NCI-H2171 treated with DMSO at 0.1 percent for 48 hours (cell line): ENCODE measurements at regions not wholly inside any gene's neighbourhood (a gene's known extent, or its start where the extent isn't known, plus 50 kb on each side); places are given as distances from the start of the nearest gene placed in this dataset.
A peak's percentile ranks its signal among the peaks of the same experiment; 100 is the strongest.
"Not testable (repeated sequence)": the region's sequence is repeated elsewhere in the genome, so short reads cannot be mapped to it uniquely, and the experiment has no call there.

Experiments used
- DNase-seq: peaks from one replicate; lab custom pipeline; 2025; lab: John Stamatoyannopoulos, UW

- DNase-seq = not testable (repeated sequence)
Measured at GRCh38 chrX:31014474-31014873, 57.4 kb downstream of the FTHL17 start.

- DNase-seq = no peak
Measured at GRCh38 chrX:31012509-31013025, 59.3 kb downstream of the FTHL17 start.

GRCh38 chrX:31007321-31007720, 64.5 kb downstream of the FTHL17 start:
- DNase-seq = no peak

- DNase-seq = no peak
Measured at GRCh38 chrX:31006027-31006426, 65.8 kb downstream of the FTHL17 start.

- no peak for DNase-seq
Measured at GRCh38 chrX:30997411-30997810, 74.4 kb downstream of the FTHL17 start.

- no peak for DNase-seq
Measured at GRCh38 chrX:30995705-30996104, 76.1 kb downstream of the FTHL17 start.

GRCh38 chrX:30995060-30995700, 76.7 kb downstream of the FTHL17 start:
- DNase-seq = no peak

- DNase-seq = not testable (repeated sequence)
Measured at GRCh38 chrX:30994018-30994417, 77.8 kb downstream of the FTHL17 start.

- DNase-seq = no peak
Measured at GRCh38 chrX:30992381-30992904, 79.4 kb downstream of the FTHL17 start.

- DNase-seq = no peak
Measured at GRCh38 chrX:30990361-30990760, 81.5 kb downstream of the FTHL17 start.

- DNase-seq = no peak
Measured at GRCh38 chrX:30982467-30982866, 89.4 kb downstream of the FTHL17 start.

GRCh38 chrX:30981968-30982367, 89.9 kb downstream of the FTHL17 start:
- no peak for DNase-seq

GRCh38 chrX:30979271-30979670, 90.2 kb upstream of the TAB3 start:
- no peak for DNase-seq

- DNase-seq = no peak
Measured at GRCh38 chrX:30975467-30975866, 86.4 kb upstream of the TAB3 start.

GRCh38 chrX:30973784-30974427, 84.9 kb upstream of the TAB3 start:
- peak; percentile 1 for DNase-seq

GRCh38 chrX:30971774-30972603, 82.9 kb upstream of the TAB3 start:
- DNase-seq = peak; percentile 1

GRCh38 chrX:30967516-30967915, 78.5 kb upstream of the TAB3 start:
- no peak for DNase-seq

GRCh38 chrX:30965767-30966166, 76.7 kb upstream of the TAB3 start:
- DNase-seq = no peak

GRCh38 chrX:30961387-30962174, 72.5 kb upstream of the TAB3 start:
- no peak for DNase-seq

GRCh38 chrX:30957753-30958152, 68.7 kb upstream of the TAB3 start:
- DNase-seq = no peak

- no peak for DNase-seq
Measured at GRCh38 chrX:30955687-30956086, 66.6 kb upstream of the TAB3 start.

GRCh38 chrX:30951003-30951402, 61.9 kb upstream of the TAB3 start:
- DNase-seq = no peak
